ENCODE measurements at regions not wholly inside any gene's neighbourhood (a gene's known extent, or its start where the extent isn't known, plus 50 kb on each side); places are given as distances from the start of the nearest gene placed in this dataset.

DNA sequence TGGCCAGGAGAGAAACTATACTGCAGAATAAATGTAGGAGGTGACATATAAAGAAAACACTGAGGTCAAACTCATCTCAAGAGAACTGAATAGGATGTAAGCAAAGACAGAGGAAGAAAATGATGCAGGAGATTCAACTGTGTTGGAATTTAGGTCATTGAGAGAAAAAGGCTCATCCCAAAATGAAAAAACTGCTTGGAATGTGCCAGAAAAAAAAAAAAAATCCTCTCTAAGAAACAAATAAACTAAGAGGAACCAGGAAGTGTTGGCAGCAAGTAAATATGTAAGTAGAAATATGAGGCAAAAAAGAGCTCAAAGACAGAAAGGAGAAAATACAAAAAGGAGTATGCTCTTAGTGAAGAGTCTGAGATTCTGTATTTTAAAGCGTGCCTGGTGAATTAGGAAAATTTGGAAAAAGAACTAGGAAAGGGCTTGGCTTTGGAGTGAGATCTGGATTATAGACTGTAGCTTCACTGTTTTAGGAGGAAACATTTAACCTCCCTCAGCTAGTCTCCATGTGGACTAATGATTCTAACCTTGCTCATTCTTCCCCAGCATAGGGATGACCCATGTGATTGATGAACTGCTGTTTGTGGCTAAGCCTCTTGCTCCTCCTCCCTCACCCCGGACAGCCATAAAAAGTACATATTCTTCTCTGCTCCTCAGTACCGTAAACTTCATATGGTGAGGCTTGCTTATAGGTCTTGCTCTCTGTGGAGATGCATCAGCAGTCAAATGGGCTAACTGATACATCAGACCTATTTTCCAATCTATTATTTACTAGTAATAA is 185.6 kb upstream of the POU5F2 start:
- Mint-ChIP-seq H3K4me1 (no peaks in the 10 kb centered on the region), H3K27me3 (no peaks in the 10 kb centered on the region), H3K4me3 (no peak overlapping the region), H3K27ac (peak overlapping the region in 1 of 2 donors; percentile 8), H3K9me3 (no peaks in the 10 kb centered on the region)
- no peak for DNase-seq
- no peak for ATAC-seq

DNA sequence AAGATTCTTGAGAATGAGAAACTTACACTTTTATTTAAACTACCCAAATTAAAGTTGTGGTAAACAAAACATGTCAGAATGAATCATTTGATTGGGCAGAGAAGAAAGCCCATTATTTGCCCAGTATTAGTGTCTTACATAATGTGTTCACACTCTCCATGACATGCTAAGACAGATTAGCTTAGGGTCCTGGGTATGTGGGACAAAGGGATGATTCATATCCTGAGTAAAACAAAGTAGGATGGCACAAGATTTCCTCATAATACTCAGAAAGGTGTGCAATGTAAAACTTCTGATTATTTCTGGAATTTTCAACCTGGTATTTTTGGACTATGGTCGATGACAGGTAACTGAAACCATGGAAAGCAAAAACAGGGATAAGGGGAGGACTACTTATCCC is 183.9 kb upstream of the POU5F2 start:
- DNase-seq (no peak), ATAC-seq (peak; percentile 48)
- Mint-ChIP-seq H3K27ac (no peak overlapping the region), H3K27me3 (no peaks in the 10 kb centered on the region), H3K4me1 (no peaks in the 10 kb centered on the region), H3K4me3 (no peak overlapping the region), H3K9me3 (no peaks in the 10 kb centered on the region)

DNA sequence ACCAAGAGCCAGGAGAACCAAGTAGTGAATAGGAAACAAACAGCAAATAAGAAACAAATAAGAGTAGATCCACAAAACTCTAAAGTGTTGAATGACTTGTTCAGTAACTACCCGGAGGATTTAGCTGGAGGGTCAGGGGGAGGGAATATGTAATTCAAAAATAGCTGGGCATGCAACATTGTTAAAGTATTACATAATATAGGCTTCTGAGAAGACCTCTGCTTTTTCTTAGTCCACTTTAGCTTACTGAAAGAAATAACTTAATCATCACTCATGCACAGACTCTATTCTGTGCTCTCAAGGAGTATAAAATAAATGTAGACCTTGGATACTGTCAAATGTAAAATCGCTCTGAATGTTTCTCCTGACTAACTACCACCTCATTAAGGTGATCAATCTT is 183.2 kb upstream of the POU5F2 start:
- ATAC-seq: no peak
- H3K9me3 Mint-ChIP-seq: no peaks in the 10 kb centered on the region
- no peaks in the 10 kb centered on the region for H3K4me1 Mint-ChIP-seq
- DNase-seq: no peak
- no peak overlapping the region for H3K4me3 Mint-ChIP-seq
- H3K27ac Mint-ChIP-seq: no peak overlapping the region
- H3K27me3 Mint-ChIP-seq: no peaks in the 10 kb centered on the region

DNA sequence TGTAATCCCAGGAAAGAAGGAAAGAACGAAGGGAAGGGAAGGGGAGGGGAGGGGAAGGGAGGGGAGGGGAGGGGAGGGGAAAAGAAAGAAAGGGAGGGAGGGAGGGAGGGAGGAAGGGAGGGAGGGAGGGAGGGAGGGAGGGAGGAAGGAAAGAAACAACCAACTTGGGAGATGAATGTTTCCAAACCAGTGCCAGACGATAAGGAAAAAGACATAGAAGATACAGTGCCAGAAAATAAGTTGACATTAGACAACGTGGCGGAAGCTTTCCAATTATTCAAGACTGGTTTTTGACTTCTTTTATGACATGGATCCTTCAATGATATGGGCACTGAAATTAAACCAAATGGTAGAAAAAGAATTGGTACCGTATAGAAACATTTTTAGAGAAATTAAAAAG is 181.2 kb upstream of the POU5F2 start:
- ATAC-seq (no peak), DNase-seq (no peak)
- Mint-ChIP-seq H3K4me1 (no peaks in the 10 kb centered on the region), H3K27ac (no peak overlapping the region), H3K4me3 (no peak overlapping the region), H3K9me3 (no peaks in the 10 kb centered on the region), H3K27me3 (no peaks in the 10 kb centered on the region)

DNA sequence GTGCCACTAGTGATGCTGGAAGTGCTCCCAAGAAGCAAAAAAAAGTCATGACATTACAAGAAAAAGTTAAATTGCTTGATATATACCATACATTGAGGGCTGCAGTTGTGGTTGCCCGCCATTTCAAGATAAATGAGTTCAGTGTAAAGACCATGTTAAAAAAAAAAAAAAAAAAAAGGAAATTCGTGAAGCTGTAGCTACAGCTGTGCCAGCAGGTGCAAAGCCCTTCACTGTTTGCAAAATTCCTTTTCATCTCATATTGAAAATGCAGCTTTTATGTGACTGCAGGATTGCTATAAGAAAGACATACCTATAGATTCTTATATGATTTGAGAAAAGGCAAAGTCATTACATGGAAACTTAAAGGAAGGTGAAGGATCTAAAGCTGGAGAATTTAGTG is 179.6 kb upstream of the POU5F2 start:
- no peak for DNase-seq
- no peak overlapping the region for H3K27ac Mint-ChIP-seq
- H3K9me3 Mint-ChIP-seq: no peaks in the 10 kb centered on the region
- H3K4me1 Mint-ChIP-seq: no peaks in the 10 kb centered on the region
- H3K4me3 Mint-ChIP-seq: no peak overlapping the region
- ATAC-seq: no peak
- H3K27me3 Mint-ChIP-seq: no peaks in the 10 kb centered on the region

DNA sequence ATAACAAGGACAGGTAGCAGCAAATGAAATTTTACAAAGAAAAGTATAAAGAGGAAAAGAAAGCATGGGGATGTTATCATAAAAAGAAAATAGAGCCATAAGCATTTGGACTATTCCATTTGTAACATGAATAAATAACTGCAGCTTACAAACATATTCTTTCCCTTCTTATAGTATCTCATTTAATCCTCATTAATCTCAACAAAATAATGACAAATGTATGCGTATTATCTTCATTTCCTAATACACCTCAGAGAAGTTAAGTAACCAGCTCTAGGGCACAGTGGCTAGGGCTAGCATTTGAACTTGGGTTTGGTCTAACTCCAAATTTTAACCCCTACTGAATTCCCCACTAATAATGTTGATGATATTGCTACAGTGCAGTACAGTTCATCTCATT is 175.5 kb upstream of the POU5F2 start:
- Mint-ChIP-seq H3K9me3 (no peaks in the 10 kb centered on the region), H3K27ac (no peak overlapping the region), H3K27me3 (no peaks in the 10 kb centered on the region), H3K4me1 (no peaks in the 10 kb centered on the region), H3K4me3 (no peak overlapping the region)
- ATAC-seq: no peak
- no peak for DNase-seq

DNA sequence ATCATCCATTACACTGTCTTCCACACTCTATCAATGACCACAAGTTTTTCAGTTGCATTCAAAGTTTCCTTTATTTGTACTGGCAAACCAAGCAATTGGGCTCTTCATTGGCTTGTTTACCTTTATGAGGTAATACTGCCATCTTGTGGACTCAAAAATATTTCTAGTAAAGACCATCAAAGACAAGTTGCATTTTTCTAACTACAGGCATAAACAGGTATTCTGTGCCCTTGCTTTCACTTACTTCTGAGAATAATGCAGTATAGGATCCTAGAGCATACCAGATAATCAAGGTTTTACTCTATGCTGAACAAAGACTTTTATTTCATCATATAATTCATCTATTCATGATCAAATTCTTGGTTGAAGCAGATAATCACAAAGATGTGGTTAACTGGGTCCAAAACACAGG is 173.7 kb upstream of the POU5F2 start:
- DNase-seq (no peak), ATAC-seq (peak; percentile 53)
- H3K4me1 Mint-ChIP-seq: no peaks in the 10 kb centered on the region

DNA sequence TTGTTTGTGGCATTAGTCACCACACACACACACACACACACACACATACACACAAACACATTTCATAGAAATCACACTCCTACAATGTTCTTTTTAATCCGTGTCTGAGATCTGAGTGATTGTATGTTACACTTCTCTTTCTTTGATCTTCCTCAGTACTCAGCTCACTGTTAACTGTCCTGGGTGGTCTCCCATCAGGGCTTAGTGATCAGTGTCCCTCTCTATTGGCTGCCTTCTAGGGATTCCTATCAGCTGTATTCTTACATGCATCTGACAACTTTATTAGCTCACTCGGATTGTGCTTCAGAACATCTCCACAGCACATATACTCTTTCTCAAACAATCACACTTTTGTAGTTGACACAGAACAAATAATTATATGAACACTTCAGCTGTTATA is 170.2 kb upstream of the POU5F2 start:
- H3K4me3 Mint-ChIP-seq: no peak overlapping the region
- ATAC-seq (no peak), DNase-seq (no peak)
- H3K9me3 Mint-ChIP-seq: no peaks in the 10 kb centered on the region
- no peaks in the 10 kb centered on the region for H3K27me3 Mint-ChIP-seq
- no peak overlapping the region for H3K27ac Mint-ChIP-seq
- no peaks in the 10 kb centered on the region for H3K4me1 Mint-ChIP-seq

More for the DNA sequence above, 173.7 kb upstream of the POU5F2 start:
- no peaks in the 10 kb centered on the region for H3K9me3 Mint-ChIP-seq
- H3K27me3 Mint-ChIP-seq: no peaks in the 10 kb centered on the region
- H3K27ac Mint-ChIP-seq: no peak overlapping the region
- no peak overlapping the region for H3K4me3 Mint-ChIP-seq

DNA sequence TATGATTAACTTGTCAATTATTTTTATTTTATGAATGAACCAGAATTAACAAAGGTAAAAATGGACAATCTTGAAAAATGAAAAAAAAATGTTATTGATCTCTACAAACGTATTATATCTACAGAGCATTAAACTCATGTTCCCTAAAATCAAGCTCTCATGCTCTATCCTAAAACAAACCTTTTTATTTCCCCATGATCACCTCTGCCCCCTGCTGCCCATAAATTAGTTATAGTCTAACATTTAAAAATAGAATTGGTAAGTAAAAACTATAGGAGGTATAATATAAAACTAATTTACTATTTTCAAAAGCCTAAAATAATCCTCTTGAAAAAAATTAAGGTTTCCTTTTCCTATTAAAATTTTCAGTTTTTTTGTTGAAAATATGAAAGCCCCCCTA is 168.0 kb upstream of the POU5F2 start:
- ATAC-seq (no peak), DNase-seq (no peak)
- H3K27me3 Mint-ChIP-seq: no peaks in the 10 kb centered on the region
- no peaks in the 10 kb centered on the region for H3K4me1 Mint-ChIP-seq
- no peak overlapping the region for H3K27ac Mint-ChIP-seq
- H3K9me3 Mint-ChIP-seq: no peaks in the 10 kb centered on the region
- H3K4me3 Mint-ChIP-seq: no peak overlapping the region

DNA sequence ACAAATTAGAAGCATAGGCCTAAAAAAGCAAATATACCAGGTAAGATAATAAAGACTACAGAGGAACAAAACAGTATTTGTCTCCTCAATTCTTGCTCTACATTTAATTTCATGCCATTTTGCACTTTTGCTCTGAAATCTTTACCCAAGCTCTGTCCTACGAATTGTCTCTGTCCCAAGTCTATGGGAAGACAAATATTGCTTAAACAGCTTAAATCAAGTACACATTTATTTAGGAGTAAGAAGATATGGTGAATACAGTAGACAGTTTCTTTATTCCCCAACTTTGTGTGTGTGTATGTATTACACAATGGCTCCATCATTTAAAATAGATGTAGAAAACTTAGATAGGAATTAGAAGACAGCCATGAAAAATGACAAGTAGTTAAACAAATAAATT is 163.5 kb upstream of the POU5F2 start:
- Mint-ChIP-seq H3K4me3 (no peak overlapping the region), H3K27me3 (no peaks in the 10 kb centered on the region), H3K27ac (no peak overlapping the region), H3K9me3 (no peaks in the 10 kb centered on the region), H3K4me1 (no peaks in the 10 kb centered on the region)
- no peak for ATAC-seq
- no peak for DNase-seq

DNA sequence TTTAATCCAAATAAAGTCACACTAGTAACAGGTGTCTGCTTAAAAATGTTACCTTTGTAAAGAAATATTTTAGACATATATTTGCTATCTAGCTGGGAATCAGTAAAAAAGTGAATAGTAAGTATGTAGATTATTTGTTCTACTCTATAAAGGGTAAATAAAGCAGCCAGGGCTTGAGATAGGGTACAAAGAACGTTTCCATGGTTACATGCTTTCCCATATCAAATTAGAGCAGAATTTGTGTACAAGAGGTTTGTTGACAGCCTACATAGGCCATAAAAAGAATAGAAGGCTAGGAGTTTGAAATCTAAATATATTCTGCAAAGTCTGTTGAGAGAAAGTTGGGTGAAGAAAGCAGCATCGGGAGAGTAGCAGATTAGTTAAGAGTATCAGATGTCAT is 160.9 kb upstream of the POU5F2 start:
- Mint-ChIP-seq H3K27me3 (no peaks in the 10 kb centered on the region), H3K4me1 (no peaks in the 10 kb centered on the region), H3K27ac (no peak overlapping the region), H3K9me3 (no peaks in the 10 kb centered on the region), H3K4me3 (no peak overlapping the region)
- DNase-seq (no peak), ATAC-seq (no peak)

DNA sequence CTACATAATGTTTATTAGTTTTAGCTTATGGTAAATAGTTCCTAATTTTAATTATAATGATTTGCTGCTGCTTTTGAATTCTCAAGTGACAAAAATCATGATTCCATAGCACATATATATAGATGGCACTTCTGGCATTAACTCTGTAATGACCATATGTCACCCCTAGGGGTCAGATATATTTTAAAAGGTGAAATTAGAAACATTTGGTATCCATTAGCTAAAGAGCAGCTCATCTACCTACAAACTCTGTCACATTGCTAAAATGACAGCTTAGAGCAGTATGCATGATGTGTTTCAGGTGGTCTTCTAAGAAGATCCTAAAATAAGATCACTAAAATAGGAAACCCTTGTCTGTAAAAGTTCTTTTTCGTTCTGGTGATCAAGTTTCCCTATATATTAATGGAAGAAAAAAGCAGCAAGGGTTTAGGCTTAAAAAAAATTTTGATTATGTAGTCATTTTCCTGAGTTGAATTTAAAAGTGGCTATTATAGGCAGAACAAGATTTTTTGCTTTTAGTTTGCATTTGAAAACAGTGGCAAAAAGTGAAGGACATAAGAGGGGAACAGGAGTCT is 157.7 kb upstream of the POU5F2 start:
- no peaks in the 10 kb centered on the region for H3K27me3 Mint-ChIP-seq
- H3K27ac Mint-ChIP-seq: no peak overlapping the region
- no peak overlapping the region for H3K4me3 Mint-ChIP-seq
- no peaks in the 10 kb centered on the region for H3K4me1 Mint-ChIP-seq
- no peak for ATAC-seq
- H3K9me3 Mint-ChIP-seq: no peaks in the 10 kb centered on the region
- no peak for DNase-seq

DNA sequence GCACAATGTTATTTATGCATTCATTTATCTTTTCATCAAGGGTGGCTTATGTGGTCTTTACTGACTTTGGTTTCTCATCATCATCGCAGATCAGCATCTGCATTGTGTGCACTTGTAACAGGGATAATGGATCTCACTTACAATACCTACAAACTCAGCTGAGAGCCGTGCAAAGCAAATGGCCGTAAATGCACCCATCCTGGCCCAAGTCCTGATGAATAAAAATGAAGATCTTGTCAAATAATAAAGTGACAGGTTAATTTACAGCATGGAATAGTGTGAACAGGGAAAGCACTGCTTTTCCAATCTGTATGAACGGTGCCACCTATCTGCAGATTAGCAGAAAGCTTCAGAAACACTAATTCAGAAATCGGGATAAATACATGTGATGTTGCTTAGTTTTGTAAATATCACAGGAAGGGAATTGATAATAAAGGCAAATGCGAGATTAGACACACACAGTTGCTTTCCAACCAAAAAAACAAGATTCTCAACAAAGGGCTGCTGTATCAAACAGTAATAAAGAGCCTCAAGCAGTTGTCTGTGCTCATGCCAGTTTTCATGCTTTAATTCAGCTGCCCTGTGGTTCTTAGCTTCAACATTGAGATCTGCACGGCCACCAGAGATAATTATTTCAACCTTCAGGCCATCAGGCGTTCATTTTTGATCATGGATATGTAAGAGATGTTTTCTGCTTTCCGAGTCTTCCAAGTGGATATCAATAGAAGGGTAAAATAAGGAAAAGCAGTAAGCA is 153.4 kb upstream of the POU5F2 start:
- Mint-ChIP-seq H3K27me3 (no peaks in the 10 kb centered on the region), H3K4me3 (no peak overlapping the region), H3K4me1 (no peaks in the 10 kb centered on the region), H3K9me3 (no peaks in the 10 kb centered on the region), H3K27ac (no peak overlapping the region)
- DNase-seq (no peak), ATAC-seq (no peak)

DNA sequence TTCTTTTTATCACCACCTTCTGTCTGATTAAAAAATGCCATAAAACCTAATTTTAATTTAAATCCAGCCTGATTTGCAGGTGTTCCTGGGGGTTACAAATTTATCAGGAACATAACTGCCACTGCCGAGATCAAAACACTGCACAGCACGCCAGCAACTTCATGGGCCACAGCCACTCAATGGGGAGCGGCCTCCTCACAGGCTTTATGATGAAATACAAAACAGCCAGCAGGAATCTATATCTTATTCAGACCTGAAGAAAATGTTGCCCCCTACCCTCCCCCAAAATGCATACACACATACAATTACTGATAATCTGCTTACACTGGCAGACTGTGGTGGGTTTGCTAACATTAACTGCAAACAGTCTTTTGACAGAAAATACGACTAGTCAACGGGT is 151.7 kb upstream of the POU5F2 start:
- DNase-seq (no peak), ATAC-seq (no peak)
- H3K4me3 Mint-ChIP-seq: no peak overlapping the region
- H3K4me1 Mint-ChIP-seq: no peaks in the 10 kb centered on the region
- H3K27ac Mint-ChIP-seq: no peak overlapping the region
- H3K9me3 Mint-ChIP-seq: no peaks in the 10 kb centered on the region
- no peaks in the 10 kb centered on the region for H3K27me3 Mint-ChIP-seq

DNA sequence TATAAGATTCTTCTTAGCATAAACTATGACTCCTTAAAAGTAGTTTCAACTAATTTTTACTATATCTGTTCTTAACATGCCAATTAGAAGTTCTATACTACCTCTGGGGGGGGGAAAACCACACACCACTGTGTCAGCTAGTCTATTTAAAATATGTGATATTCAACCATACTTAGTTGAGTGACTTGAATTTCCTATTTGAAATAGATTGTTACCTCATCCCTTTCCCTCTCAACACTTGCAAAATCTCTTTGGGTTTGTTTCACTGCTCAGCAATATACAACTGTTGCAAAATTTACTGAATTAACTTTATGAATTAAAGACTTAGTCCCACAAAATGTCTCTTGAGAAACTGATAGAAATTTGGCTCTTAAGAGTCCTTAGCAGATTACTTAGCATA is 151.1 kb upstream of the POU5F2 start:
- H3K4me3 Mint-ChIP-seq: no peak overlapping the region
- DNase-seq (no peak), ATAC-seq (no peak)
- no peak overlapping the region for H3K27ac Mint-ChIP-seq
- H3K27me3 Mint-ChIP-seq: no peaks in the 10 kb centered on the region
- H3K4me1 Mint-ChIP-seq: no peaks in the 10 kb centered on the region
- H3K9me3 Mint-ChIP-seq: no peaks in the 10 kb centered on the region
